GM19395 (cell line): ENCODE measurements at regions not wholly inside any gene's neighbourhood (a gene's known extent, or its start where the extent isn't known, plus 50 kb on each side); places are given as distances from the start of the nearest gene placed in this dataset.
"Not testable (repeated sequence)": the region's sequence is repeated elsewhere in the genome, so short reads cannot be mapped to it uniquely, and the experiment has no call there.

Source experiments
- ATAC-seq: cut with Tn5 transposase; IDR thresholded peaks from one replicate; pipeline ENCODE4 v1.9.1; 2021; ENCODE audit warnings: mild to moderate bottlenecking, moderate library complexity; ENCODE audit not compliant: unreplicated experiment

DNA sequence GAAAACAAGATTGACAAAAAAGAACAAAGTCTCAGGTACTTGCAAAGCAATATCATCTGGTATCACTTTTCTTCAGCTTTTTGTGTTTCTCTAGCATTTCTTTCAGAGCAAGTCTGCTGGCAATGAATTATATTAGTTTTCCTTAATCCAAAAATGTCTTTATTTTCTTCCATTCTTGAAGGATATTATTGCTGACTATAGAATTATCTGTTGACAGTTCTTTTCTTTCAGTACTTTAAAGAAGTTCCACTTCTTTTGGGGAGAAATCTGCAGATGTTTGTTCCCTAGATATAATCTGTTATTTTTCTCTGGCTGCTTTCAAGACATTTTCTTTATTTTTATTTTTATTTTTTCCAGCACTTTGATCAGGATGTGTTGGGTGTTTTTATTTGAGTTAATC lies 161.8 kb upstream of the SPRED2 start:
- ATAC-seq, result no peak

DNA sequence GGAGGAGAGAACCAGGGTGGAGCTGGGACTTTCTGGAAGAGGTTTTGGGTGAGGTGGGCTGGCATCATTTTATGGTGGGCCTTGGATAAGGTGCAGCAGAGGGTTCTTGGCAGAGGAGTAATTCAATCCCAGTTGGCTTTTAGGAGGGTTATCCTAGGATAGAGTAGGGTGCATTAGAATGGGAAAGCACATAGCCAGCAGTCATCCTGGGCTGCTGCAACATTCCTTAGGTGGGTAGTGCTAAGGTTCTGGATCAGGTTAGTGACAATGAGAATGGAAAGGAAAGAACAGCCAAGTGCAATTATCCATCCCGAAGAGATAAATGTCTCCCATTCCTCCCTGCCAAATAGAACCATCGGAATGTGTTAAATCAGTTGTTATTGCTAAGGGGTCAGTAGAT lies 157.3 kb upstream of the SPRED2 start:
- ATAC-seq, result no peak

DNA sequence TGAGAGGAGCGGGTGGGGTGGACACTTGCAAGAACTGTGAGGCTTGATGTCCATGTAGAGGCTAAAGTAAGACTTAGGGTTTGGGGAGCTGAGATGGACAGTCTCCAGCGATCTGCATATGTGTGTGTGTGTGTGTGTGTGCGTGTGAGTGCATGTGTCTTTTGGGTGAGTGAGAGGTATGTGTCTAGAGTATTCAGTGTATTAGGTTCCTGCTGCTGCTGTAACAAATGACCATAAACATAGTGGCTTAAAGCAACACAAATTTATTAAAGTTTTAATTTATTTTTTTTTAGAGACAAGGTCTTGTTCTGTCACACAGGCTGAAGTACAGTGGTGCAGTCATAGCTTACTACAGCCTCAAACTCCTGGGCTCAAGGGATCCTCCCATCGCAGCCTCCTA lies 155.4 kb upstream of the SPRED2 start:
- no peak for ATAC-seq

DNA sequence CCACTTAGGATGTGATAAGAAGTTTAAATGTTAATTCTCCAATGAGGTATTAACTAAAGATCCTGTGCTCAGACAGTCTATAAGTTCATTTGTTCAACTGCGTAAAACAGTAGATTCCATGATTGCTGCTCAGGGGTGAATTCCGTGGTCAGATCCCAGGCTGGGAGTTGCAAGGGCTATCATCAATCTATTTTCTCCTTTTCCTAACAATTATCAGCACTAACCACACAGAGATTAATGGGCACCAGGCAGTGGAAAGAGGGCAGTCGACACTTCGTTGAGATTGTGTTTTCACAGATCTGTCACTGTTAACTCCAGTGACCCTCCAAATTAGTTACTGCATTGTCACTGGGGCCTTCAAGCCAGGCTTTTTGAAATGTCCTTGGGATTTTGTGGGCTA lies 154.1 kb upstream of the SPRED2 start:
- ATAC-seq, result no peak

- ATAC-seq, result no peak
These were observed 150.7 kb upstream of the SPRED2 start for GRCh38 chr2:65583061-65583460.

GRCh38 chr2:65582364-65582763 lies 150.0 kb upstream of the SPRED2 start:
- no peak for ATAC-seq

DNA sequence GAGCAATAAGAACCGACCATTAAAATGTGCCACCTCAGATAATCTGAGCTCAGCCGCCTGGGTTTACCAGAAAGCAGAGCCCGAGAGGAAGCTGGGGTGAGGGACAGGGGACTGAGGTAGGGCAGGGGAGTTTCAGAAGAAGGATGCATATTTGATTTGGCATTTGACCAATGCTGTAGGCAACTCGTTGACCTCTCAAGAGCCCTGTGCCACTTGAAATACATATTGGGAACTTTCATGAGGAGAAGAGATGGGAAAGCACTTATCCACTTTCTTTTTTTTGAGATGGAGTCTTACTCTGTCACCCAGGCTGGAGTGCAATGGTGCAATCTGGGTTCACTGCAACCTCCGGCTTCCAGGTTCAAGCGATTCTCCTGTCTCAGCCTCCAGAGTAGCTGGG lies 148.4 kb upstream of the SPRED2 start:
- ATAC-seq, result no peak

DNA sequence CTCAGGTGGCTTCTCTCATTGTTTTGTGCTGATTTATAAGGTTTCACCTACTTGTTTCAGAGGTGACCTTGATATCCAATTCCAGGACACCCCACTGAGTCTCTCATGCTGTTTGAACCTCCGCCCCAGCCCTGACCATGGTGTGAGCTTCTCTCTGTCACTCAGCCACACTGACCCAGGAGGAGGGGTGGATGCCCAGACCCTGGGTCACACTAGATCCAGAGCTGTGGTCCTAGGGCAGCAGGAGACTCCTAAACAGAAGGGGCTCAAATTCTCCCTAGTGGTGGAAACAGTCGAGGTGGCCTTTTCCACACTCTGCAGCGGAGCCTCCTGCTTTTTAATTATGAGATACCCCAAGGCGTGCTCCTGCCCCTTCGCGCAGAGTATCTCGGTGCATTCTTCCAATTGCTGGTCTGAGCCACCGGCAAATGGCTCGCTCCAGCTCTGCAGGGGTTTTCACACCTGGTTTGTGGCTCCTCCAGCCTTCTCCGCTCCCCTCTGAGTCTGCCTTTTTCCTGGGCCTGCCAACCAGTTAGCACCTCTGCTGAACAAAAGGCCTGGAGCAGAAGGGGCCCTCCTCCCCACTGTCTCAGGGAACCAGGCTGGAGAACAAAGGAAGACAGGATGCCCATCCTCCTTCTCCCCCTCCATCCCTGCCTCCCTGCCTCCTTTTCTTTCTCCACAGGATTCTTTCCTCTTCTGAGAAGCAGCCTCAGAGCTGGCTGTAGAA lies 147.3 kb upstream of the SPRED2 start:
- ATAC-seq, result no peak

GRCh38 chr2:65577654-65578053 lies 145.3 kb upstream of the SPRED2 start:
- ATAC-seq, result no peak

GRCh38 chr2:65576861-65577601 lies 144.6 kb upstream of the SPRED2 start:
- no peak for ATAC-seq

DNA sequence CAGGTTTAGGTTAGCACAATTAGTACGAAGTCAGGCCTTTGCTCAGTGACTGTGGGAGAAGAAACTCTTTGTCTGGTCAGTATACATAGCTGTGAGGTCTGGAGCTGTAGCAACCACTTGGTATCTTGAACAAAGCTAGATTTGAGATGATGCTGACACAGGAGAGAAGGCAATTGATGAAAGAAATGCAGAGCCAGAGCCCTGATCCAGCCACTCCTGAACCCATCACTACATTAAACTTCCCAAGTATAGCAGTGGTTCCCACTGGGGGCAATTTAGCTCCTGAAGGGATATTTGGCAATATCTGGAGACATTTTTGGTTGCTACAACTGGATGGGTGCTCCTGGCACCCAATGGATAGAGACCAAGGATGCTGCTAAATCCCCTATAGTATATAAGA lies 143.9 kb upstream of the SPRED2 start:
- ATAC-seq, result no peak

- no peak for ATAC-seq
These were observed 142.6 kb upstream of the SPRED2 start for GRCh38 chr2:65574993-65575392.

- not testable (repeated sequence) for ATAC-seq
These were observed 136.4 kb upstream of the SPRED2 start for GRCh38 chr2:65568656-65569440.

DNA sequence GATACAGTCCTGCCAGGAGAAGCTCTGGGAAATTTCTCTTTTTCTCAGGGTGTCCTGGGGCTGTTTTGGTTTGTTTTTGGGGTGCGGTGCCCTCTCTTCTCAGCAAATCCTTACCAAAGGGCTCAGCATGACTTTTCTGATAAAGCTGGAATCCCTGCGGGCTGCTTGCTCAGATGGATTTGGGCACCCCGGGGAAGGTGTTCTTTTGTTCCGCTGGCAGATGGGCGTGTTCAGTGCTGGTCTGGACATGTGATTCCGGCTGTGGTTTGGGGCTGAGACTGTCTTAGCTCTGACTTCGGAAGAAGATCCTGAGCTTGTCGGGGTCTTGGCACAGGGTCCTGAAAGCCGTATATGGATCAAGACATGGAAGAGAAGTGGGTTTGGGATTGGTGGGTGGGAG lies 134.2 kb upstream of the SPRED2 start:
- ATAC-seq, result no peak

- no peak for ATAC-seq
These were observed 133.3 kb upstream of the SPRED2 start for GRCh38 chr2:65565681-65566080.

DNA sequence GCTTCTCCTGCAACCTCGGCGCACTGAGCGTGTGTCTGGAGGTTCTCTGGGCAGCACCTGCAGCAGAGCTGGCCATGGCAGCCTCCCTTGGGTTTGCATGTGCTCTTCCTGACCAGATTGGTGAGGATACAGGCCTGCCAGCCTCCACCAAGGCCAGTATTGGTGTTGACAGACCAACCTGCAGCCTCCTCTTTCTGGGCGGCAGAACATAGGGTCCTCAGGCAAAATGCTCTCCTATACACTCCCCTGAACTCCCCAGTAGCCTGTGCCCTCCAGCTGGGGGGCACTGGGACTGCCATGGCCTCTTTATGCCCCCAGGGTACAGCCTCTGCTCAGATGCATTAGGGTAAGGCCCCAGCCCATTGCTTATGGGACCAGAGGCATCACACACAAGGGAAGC lies 131.9 kb upstream of the SPRED2 start:
- no peak for ATAC-seq

DNA sequence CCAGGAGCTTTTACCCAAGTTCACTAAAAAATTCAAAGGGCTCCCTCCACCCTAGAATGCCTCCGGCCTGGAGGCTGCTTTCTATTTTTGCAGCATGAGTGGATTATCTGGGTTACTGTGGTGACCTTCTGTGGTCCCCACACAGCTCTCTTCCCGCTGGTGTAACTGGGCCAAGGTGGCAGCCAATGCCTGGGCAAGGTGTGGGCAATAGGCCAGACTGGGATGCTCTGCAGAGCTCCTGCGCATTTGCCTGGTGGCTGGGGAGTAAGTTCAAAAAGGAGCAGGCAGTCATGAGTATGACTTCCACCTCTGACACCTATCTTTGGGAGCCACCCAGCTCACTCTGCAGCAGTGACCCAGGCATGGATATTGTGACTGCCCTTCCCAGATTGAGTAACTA lies 130.5 kb upstream of the SPRED2 start:
- ATAC-seq, result no peak

DNA sequence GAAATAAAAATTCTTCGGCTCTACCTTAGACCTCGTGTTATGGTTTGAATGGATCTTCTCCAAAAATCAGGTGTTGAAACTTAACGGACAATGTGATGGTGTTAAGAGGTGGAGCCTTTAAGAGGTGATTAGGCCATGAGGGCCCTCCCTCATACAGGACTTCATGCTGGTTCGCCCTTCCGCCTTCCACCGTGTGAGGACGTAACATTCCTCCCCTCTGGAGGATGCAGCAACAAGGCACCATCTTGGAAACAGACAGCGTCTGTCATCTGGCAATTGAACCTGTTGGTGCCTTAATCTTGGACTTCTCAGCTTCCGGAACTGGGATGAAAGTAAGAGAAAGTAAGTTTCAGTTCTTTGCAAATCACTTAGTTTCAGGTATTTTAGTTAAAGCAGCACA lies 126.3 kb upstream of the SPRED2 start:
- ATAC-seq, result no peak

- ATAC-seq, result no peak
These were observed 125.5 kb upstream of the SPRED2 start for GRCh38 chr2:65557616-65558573.

- ATAC-seq, result no peak
These were observed 122.6 kb upstream of the SPRED2 start for GRCh38 chr2:65554765-65555591.
